Activated T-cell treated with anti-CD3 and anti-CD28 coated beads, Interleukin-2, amount 50 U/mL, for 72 hours (primary cell): ENCODE measurements at regions not wholly inside any gene's neighbourhood (a gene's known extent, or its start where the extent isn't known, plus 50 kb on each side); places are given as distances from the start of the nearest gene placed in this dataset.

ENCODE experiments used
- ATAC-seq, 2 donors: fragments of 150-1000 bp; cut with Tn5 transposase; replicated peaks in 1 of 2; 2 replicates each; pipeline ENCODE4 v1.10.0; 2021; ENCODE audit warnings: moderate library complexity in 2 of 2, mild to moderate bottlenecking in 1 of 2
- DNase-seq, 2 donors: peaks; one replicate each; pipeline ENCODE4 v3.0.0; 2021 to 2022; ENCODE audit warnings: mixed read lengths in 1 of 2
- H3K27ac Mint-ChIP-seq: one replicate; pipeline ENCODE4 v1.8.0; 2022; ENCODE audit warnings: mild to moderate bottlenecking, moderate library complexity, mixed read lengths
- H3K27me3 Mint-ChIP-seq: one replicate; pipeline ENCODE4 v1.8.0; 2022; ENCODE audit warnings: low read depth, mixed read lengths
- H3K36me3 Mint-ChIP-seq, 2 donors: one replicate each; pipeline ENCODE4 v1.8.0; 2022; ENCODE audit warnings: mixed read lengths in 2 of 2, mild to moderate bottlenecking in 1 of 2; ENCODE audit not compliant: insufficient read depth in 2 of 2
- H3K4me1 Mint-ChIP-seq: one replicate; pipeline ENCODE4 v1.8.0; 2022; ENCODE audit warnings: low read depth, mixed read lengths
- H3K4me3 Mint-ChIP-seq, 2 donors: one replicate each; pipeline ENCODE4 v1.8.0; 2022; ENCODE audit warnings: mild to moderate bottlenecking in 2 of 2, mixed read lengths in 2 of 2, moderate library complexity in 2 of 2
- H3K9me3 Mint-ChIP-seq, 2 donors: one replicate each; pipeline ENCODE4 v1.8.0; 2022; ENCODE audit warnings: mixed read lengths in 2 of 2

DNA sequence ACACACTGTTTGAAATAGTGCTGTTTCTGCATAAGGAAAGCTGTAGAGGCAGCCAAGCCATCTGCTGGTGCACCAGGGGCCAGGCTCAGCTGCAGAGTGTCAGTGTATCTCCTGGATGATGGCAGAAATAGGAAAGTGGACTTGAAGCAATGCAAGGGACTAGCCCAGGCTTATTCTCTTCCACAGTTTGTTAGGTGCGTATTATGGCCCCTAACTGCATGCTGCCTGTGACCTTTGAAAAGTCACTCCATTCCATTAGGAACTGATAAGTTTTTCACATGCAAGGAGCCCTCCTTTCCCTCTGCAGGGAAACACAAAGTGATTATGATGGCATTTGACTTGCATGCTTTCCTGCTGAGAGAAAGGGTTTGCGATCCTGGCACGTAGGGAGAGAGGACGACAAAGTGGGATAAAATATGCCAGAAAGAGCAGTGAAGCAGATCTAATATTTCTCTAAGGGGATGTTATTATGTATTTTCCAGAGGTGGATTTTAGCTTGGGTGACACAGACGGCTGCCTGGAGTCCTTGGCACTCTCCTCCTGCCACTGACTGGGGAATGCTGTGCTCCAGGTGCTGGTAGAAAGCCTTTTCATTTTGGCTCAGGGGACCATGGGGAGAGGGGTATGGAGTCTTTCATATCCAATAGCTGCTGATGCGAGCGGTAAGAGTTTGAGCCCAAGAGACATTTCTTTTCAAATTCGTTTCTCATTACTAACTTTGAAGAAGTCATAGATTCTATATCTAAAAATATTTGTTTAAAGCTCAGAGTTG, 402.1 kb upstream of the B3GALT2 start:
- DNase-seq (no peak), ATAC-seq (no peak)
- H3K27me3 Mint-ChIP-seq = no peaks in the 10 kb centered on the region
- H3K4me3 Mint-ChIP-seq = no peak overlapping the region
- no peak overlapping the region for H3K27ac Mint-ChIP-seq
- no peaks in the 10 kb centered on the region for H3K4me1 Mint-ChIP-seq
- H3K9me3 Mint-ChIP-seq = no peaks in the 10 kb centered on the region
- H3K36me3 Mint-ChIP-seq = no peaks in the 10 kb centered on the region

DNA sequence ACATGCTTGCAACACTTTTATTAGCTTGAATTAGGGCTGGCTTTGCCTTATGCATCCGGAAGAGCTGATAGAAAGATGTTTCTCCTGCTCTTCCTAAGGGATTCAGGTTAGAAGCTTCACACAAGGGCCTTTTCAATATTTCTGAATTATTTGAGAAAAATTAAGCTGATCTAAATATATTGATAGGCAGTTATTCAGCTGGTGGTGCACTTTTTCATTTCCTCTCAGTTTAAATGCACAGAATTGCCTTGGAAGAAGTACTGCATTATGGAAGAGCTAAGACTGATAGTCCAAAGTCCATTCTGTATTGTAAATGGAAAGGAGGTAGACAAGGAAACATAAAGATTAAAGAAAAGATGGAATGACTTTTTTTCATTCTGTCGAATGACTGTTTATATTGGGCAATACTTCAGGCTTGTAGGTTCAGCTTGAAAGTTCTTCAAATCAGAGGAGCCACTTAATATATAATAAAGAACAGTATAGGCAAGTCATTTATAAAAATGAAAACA, 398.4 kb upstream of the B3GALT2 start:
- DNase-seq (no peak), ATAC-seq (no peak)
- peaks cover 5 to 9% of the 10 kb centered on the region in 2 donors for H3K36me3 Mint-ChIP-seq
- H3K4me1 Mint-ChIP-seq = no peaks in the 10 kb centered on the region
- no peak overlapping the region for H3K27ac Mint-ChIP-seq
- no peaks in the 10 kb centered on the region for H3K27me3 Mint-ChIP-seq
- peaks cover 3 to 6% of the 10 kb centered on the region in 2 donors for H3K9me3 Mint-ChIP-seq
- no peak overlapping the region for H3K4me3 Mint-ChIP-seq

DNA sequence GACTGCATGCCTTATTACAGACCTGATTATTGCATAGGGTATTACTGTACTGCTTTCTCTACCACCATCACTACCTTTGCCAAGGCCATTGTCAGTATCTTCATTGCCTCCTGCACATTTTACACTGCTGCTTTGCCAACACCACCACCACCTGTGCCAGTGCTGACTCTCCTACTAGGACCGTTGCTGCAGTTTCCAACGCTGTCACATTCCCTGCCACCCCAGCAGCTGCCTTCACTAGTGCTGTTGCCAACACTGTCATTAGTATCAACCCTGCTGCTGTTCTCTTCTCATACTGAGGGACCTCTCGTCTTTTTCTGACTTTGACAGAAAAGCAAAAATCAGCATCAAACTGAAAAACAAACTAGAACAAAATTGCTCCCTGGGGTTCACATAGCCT, 394.9 kb upstream of the B3GALT2 start:
- Mint-ChIP-seq H3K36me3 (peaks cover 5 to 9% of the 10 kb centered on the region in 2 donors), H3K4me1 (no peaks in the 10 kb centered on the region), H3K9me3 (peaks cover 3 to 6% of the 10 kb centered on the region in 2 donors), H3K27ac (no peak overlapping the region), H3K4me3 (no peak overlapping the region), H3K27me3 (no peaks in the 10 kb centered on the region)
- DNase-seq = no peak
- no peak for ATAC-seq

DNA sequence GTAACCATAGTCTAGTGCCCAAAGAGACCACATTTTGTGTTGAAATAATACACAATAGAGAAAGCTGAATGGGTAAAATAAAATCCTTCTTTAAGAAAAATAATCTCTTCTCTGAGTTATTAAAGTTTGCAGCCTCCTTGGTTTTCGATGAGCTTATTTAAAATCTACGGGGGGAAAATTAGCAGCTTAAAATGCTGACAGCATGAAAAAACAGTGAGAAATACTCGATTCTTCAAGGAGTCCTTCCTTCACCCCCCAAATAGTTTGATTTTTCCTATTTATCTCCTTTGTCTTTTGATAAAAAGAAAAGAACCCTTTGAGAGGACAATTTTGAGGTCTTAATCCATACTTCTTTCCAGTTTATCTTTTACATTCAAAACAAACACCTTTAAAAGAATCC, 394.0 kb upstream of the B3GALT2 start:
- H3K36me3 Mint-ChIP-seq = peaks cover 5 to 9% of the 10 kb centered on the region in 2 donors

DNA sequence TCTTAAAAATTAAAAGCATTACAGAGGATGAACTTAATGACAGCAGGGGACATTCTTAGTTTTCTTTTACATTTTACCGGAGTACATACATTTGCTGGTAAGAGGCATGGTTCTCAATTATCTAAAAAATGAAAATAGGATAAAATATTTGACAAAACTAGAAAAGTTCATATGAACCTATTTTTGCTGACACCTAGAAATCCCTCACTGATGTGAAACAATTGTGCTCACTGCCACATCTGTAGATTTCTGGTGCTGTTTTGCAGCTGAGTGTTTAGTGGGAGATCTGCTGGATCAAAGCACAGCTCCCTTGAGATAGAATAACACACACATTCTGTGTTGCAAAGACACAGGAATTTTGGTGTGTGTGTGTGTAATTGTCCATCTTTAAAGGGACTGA, 392.9 kb upstream of the B3GALT2 start:
- no peak for DNase-seq
- Mint-ChIP-seq H3K36me3 (peaks cover 5 to 9% of the 10 kb centered on the region in 2 donors), H3K27me3 (no peaks in the 10 kb centered on the region), H3K4me1 (no peaks in the 10 kb centered on the region), H3K9me3 (peaks cover 3 to 6% of the 10 kb centered on the region in 2 donors), H3K27ac (no peak overlapping the region), H3K4me3 (no peak overlapping the region)
- no peak for ATAC-seq

More for the DNA sequence above, 394.0 kb upstream of the B3GALT2 start:
- Mint-ChIP-seq H3K9me3 (peaks cover 3 to 6% of the 10 kb centered on the region in 2 donors), H3K4me1 (no peaks in the 10 kb centered on the region), H3K27ac (no peak overlapping the region), H3K27me3 (no peaks in the 10 kb centered on the region), H3K4me3 (no peak overlapping the region)
- ATAC-seq (no peak), DNase-seq (no peak)

DNA sequence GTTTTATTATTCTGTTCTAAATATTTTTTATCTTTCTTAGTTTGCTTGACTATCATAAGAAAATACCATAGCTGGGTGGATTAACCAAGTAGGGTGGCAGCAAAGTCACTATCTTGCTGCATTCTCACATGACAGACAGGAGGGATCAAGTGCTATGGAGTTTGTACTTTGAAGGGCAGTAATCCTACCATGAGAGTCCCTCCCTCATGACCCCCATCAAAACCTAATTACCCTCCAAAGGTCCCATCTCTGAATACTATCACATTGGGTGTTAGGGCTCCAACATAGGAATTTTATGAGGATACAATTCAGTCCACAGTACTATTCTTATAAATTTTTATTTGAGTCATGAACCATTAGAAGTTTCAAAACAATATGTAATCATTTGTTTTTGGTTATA, 388.5 kb upstream of the B3GALT2 start:
- peaks cover 7 to 9% of the 10 kb centered on the region in 2 donors for H3K9me3 Mint-ChIP-seq
- ATAC-seq (no peak), DNase-seq (no peak)
- no peak overlapping the region for H3K4me3 Mint-ChIP-seq
- peaks cover 9 to 10% of the 10 kb centered on the region in 2 donors for H3K36me3 Mint-ChIP-seq
- peaks cover 5% of the 10 kb centered on the region for H3K4me1 Mint-ChIP-seq
- no peaks in the 10 kb centered on the region for H3K27me3 Mint-ChIP-seq
- no peak overlapping the region for H3K27ac Mint-ChIP-seq

DNA sequence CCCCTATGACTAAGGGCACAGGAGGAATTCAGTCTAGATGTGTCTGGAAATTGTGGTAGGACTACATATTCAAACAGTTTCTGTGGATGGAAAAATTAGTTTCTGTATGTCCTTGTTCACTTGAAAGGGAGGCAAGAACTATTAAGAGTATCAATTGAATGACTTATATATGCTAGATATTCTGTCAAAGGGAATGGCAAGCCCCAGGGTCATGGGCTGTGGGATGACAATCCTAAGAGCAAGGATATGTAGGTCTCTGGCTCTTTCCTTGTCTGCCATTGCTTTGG, 383.5 kb upstream of the B3GALT2 start:
- H3K4me3 Mint-ChIP-seq = peak overlapping the region in 1 of 2 donors; percentile 43
- H3K36me3 Mint-ChIP-seq = peaks cover 10 to 16% of the 10 kb centered on the region in 2 donors
- H3K9me3 Mint-ChIP-seq = peaks cover 10 to 11% of the 10 kb centered on the region in 2 donors
- peaks cover 30% of the 10 kb centered on the region for H3K4me1 Mint-ChIP-seq
- no peaks in the 10 kb centered on the region for H3K27me3 Mint-ChIP-seq
- H3K27ac Mint-ChIP-seq = peak overlapping the region; percentile 76
- no peak for ATAC-seq
- DNase-seq = no peak

DNA sequence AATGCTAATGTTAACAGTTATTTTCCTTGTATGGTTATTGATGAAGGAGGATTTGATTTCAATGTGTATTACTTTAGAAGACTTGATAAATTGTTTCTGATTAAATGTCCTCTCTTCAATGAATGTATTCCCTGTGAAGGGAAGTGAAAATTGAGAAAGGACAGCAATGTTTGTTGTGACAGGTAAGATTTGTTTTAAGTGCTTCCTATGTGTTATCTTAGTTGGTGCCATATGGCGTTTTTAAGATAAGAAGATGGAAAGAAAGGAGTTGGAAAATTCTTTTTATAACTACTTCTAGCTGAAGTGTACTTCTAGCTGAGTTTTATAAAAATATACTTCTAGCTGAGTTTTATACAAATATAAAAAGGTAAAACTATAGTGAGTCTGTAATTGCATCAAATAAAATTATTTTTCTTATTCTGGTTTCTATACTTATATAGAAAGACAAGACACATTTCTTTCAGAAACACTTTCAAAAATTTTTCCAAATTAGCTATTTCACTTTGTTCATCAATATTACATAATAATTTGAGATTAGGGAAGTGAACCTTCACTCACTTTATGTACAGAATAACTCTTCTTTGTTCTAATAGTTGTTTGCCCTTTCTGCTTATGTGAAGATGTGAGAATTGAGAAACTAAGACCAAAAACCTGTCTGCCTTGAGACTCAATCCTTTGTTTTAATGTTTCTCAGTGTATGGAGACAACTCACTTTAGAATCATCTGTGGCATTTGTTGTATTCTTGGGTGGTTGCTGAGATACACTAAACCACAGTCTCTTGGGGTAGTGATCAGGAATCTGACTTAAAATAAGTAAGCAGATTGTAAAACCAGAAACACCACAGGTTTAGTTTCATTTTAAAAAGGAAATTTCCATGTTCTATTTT, 382.9 kb upstream of the B3GALT2 start:
- peak overlapping the region; percentile 82 for H3K27ac Mint-ChIP-seq
- peak in 1 of 2 donors; percentile 5 for DNase-seq
- peak; percentile 95 to 98 for ATAC-seq
- peaks cover 10 to 11% of the 10 kb centered on the region in 2 donors for H3K9me3 Mint-ChIP-seq
- no peaks in the 10 kb centered on the region for H3K27me3 Mint-ChIP-seq
- peaks cover 30% of the 10 kb centered on the region for H3K4me1 Mint-ChIP-seq
- peak overlapping the region; percentile 14 to 82 for H3K4me3 Mint-ChIP-seq
- peaks cover 10 to 16% of the 10 kb centered on the region in 2 donors for H3K36me3 Mint-ChIP-seq

DNA sequence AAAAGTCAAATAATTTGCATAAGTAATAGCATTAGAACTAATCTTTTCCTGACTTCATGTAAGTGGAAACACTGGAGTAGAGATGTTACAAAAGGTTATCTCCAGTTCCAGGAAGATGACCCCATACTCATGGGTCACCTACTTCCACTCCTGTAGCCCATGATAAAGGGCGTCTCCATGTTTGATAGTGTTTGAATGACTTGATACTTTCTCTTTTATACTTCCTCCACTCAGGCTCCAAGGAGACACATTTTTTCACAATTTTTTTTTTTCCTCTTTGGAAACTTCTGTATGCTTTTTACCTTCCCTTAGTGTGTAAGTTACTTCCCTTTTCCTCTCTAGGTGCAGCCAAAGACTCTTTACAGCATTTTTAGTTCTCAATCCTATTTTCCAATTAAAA, 382.1 kb upstream of the B3GALT2 start:
- no peak for DNase-seq
- Mint-ChIP-seq H3K4me1 (peaks cover 30% of the 10 kb centered on the region), H3K27me3 (no peaks in the 10 kb centered on the region), H3K36me3 (peaks cover 10 to 14% of the 10 kb centered on the region in 2 donors), H3K27ac (peak overlapping the region; percentile 82), H3K9me3 (peaks cover 9 to 10% of the 10 kb centered on the region in 2 donors), H3K4me3 (peak overlapping the region; percentile 45 to 82)
- no peak for ATAC-seq

DNA sequence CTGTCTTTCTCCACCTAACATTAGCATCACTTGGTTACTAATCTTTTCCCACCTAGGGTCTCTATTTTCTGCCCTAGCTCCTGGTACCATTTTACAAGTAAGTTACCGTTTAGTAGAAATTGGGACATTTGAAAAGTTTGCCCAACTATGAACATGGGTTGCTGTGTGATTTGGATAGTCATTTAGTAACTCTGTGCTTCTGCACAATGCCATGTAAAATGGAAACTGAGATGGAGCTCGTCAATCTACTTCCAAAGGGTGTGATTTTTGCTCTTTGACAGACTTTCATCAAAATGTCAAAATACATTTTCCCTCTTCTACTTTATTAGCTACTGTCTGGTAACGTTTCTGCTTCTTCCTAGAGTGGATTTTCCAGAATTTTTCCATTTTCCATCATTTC, 381.5 kb upstream of the B3GALT2 start:
- peaks cover 30% of the 10 kb centered on the region for H3K4me1 Mint-ChIP-seq
- peak overlapping the region; percentile 45 to 82 for H3K4me3 Mint-ChIP-seq
- no peak for DNase-seq
- H3K9me3 Mint-ChIP-seq = peaks cover 8 to 10% of the 10 kb centered on the region in 2 donors
- peak overlapping the region; percentile 90 for H3K27ac Mint-ChIP-seq
- H3K27me3 Mint-ChIP-seq = no peaks in the 10 kb centered on the region
- peak in 1 of 2 donors; percentile 34 for ATAC-seq
- H3K36me3 Mint-ChIP-seq = peaks cover 10 to 14% of the 10 kb centered on the region in 2 donors

DNA sequence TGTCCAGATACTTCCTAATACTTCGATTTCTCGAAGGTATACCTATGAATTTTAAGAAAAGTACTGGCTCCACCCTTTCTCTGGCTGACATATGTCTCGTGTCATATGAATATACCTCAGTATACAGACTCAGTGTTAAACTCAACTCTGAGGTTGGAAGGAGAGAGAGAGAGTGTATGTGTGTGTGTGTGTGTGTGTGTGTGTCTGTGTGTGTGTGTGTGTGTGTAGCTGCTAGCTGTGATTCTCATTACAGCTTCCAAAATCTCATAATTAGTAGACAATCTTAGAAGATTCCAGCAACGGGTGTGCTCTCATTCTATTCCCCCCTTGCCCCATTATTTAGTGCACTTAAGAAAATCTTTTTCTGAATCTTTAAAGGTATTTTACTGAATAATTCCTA, 380.3 kb upstream of the B3GALT2 start:
- H3K4me1 Mint-ChIP-seq = peaks cover 30% of the 10 kb centered on the region
- no peak overlapping the region for H3K4me3 Mint-ChIP-seq
- H3K36me3 Mint-ChIP-seq = peaks cover 6 to 12% of the 10 kb centered on the region in 2 donors
- peaks cover 2 to 7% of the 10 kb centered on the region in 2 donors for H3K9me3 Mint-ChIP-seq
- no peak overlapping the region for H3K27ac Mint-ChIP-seq
- ATAC-seq (no peak), DNase-seq (no peak)
- H3K27me3 Mint-ChIP-seq = no peaks in the 10 kb centered on the region

DNA sequence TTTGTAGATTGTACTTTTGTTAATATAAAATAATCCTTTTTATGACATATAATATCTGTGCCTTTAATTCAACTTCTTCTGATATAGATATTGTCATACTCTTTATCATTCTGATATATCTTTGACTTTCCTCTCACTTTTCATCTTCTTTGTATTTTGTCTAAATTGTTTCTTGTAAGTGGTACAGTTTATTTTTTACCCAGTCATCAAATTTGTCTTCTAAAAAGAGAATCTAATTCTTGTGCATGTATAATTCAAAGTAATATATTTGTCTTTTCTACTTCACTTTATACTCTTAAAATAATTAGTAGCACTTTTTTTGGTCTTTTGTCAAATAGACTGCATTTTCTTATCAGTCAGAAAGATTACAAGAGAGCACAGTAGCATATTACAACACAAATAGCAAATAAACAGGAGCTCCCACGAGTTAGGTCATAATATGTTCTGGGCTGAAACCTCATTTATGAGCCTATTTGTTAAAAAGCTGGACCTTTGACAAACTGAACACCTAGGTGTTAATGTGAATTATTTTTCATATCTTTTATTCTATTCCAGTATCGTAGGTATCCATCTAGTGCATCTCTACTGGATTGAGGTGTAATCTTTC, 379.7 kb upstream of the B3GALT2 start:
- Mint-ChIP-seq H3K27me3 (no peaks in the 10 kb centered on the region), H3K4me1 (peaks cover 30% of the 10 kb centered on the region), H3K4me3 (no peak overlapping the region), H3K27ac (no peak overlapping the region), H3K36me3 (peaks cover 4 to 10% of the 10 kb centered on the region in 2 donors), H3K9me3 (peaks cover 2 to 3% of the 10 kb centered on the region in 2 donors)
- no peak for ATAC-seq
- DNase-seq = no peak

DNA sequence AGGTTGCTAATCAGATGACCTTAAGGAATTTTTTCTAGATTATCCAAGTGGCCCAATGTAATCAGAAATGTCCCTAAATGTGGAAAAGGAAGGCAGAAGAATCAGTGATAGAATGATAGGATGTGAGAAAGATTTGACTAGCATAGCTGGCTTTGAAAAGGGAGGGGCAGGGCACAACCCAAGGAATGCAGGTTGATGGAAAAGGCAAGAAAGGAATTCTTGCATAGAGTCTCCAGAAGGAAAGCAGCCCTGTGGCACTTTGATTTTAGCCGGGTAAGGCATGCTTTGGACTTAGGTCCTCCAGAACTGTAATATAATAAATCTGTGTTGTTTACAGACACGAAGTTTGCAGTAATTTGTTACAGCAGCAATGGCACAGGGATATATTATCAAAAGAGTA, 375.7 kb upstream of the B3GALT2 start:
- no peaks in the 10 kb centered on the region for H3K9me3 Mint-ChIP-seq
- no peak for ATAC-seq
- H3K4me1 Mint-ChIP-seq = peaks cover 10% of the 10 kb centered on the region
- no peak overlapping the region for H3K4me3 Mint-ChIP-seq
- no peaks in the 10 kb centered on the region for H3K36me3 Mint-ChIP-seq
- no peak for DNase-seq
- no peaks in the 10 kb centered on the region for H3K27me3 Mint-ChIP-seq
- no peak overlapping the region for H3K27ac Mint-ChIP-seq
